Prostate gland (tissue), 2 donors: ENCODE measurements at regions not wholly inside any gene's neighbourhood (a gene's known extent, or its start where the extent isn't known, plus 50 kb on each side); places are given as distances from the start of the nearest gene placed in this dataset.

Source experiments
- DNase-seq: peaks from one replicate; pipeline ENCODE4 v3.0.0-alpha.2; 2019; ENCODE audit warnings: low spot score
- H3K27ac ChIP-seq, 2 donors: fragments of 200-600 bp; sonication (generic); 2 replicates each; pipeline ENCODE4 v1.5.1; 2017 to 2019
- H3K27me3 ChIP-seq: fragments of 200-600 bp; sonication (generic); replicated peaks from 2 replicates; pipeline ENCODE4 v1.5.1; 2019; ENCODE audit not compliant: insufficient read depth
- H3K36me3 ChIP-seq, 2 donors: fragments of 200-600 bp; sonication (generic); 1 replicate in 1 of 2; 2 replicates in 1 of 2; pipeline versions ENCODE4 v1.5.1 to v1.8.1; 2017 to 2019
- H3K4me1 ChIP-seq: fragments of 200-600 bp; sonication (generic); replicated peaks from 2 replicates; pipeline ENCODE4 v1.5.1; 2019
- H3K4me3 ChIP-seq, 2 donors: fragments of 200-600 bp; sonication (generic); 2 replicates each; pipeline ENCODE4 v1.5.1; 2017 to 2019
- H3K9me3 ChIP-seq: fragments of 200-600 bp; sonication (generic); 2 replicates; pipeline ENCODE4 v1.5.1; 2017
- POLR2A ChIP-seq: fragments of 450-650 bp; IDR thresholded peaks from one replicate; pipeline ENCODE4 v1.6.1; 2016; ENCODE audit warnings: antibody characterized with exemption, mild to moderate bottlenecking
- POLR2AphosphoS5 ChIP-seq: sonication (generic); formaldehyde crosslinking; IDR thresholded peaks from one replicate; pipeline ENCODE4 v1.6.1; 2017; ENCODE audit warnings: antibody characterized with exemption
- WGBS: methylation state at CpG from one replicate; pipeline ENCODE4 v1.1.5; 2018; 5-methylcytosine and 5-hydroxymethylcytosine counted together
- intact Hi-C: fragments of 100-400 bp; cut with DNase I; formaldehyde crosslinking; loops from one replicate; pipeline ENCODE4 v1.14.2; 2022
- small RNA-seq, 2 donors: library from RNA; depleted of rRNA; stranded (forward); fragments of <200 nt; gene quantifications; one replicate each; pipeline ENCODE3, GENCODE V24; 2016
- TF ChIP-seq, protein P1 (sequence below), 4 experiments: fragments of 200-600 bp in 2 of 4; fragments of 450-650 bp in 2 of 4; sonication (generic) in 2 of 4; IDR thresholded peaks; 1 replicate in 3 of 4; 2 replicates in 1 of 4; pipeline ENCODE4 v1.5.1; 2016 to 2019; ENCODE audit warnings: antibody characterized with exemption in 4 of 4, mild to moderate bottlenecking in 2 of 4, moderate library complexity in 2 of 4

DNA sequence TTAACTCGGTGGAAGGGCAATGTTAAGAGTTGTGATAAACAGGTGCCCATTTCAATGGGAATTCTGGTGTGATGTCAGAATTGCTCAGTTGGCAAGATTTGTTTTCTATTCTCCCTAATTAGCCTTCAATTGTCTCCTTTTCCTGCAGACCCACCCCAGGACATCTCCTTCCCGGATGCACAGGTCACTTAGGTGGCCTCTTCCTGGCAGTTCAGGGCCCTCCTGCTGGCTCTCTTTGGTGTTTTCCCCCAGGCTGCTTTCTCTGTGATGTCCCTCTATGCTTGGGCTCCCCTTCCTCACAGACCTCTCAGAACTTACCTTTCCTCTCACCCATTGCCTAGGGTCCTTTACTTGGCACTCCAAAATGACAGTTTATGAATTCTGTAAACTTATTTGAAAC lies 126.3 kb downstream of the GPAT3 start:
- WGBS = 65% methylated on average over 2 of the region's 2 CpGs
- TF ChIP-seq, protein P1, sequence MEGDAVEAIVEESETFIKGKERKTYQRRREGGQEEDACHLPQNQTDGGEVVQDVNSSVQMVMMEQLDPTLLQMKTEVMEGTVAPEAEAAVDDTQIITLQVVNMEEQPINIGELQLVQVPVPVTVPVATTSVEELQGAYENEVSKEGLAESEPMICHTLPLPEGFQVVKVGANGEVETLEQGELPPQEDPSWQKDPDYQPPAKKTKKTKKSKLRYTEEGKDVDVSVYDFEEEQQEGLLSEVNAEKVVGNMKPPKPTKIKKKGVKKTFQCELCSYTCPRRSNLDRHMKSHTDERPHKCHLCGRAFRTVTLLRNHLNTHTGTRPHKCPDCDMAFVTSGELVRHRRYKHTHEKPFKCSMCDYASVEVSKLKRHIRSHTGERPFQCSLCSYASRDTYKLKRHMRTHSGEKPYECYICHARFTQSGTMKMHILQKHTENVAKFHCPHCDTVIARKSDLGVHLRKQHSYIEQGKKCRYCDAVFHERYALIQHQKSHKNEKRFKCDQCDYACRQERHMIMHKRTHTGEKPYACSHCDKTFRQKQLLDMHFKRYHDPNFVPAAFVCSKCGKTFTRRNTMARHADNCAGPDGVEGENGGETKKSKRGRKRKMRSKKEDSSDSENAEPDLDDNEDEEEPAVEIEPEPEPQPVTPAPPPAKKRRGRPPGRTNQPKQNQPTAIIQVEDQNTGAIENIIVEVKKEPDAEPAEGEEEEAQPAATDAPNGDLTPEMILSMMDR (IDR thresholded peaks at IDR 0.05) = no peak
- TF ChIP-seq POLR2AphosphoS5 (no peak), POLR2A (no peak)

DNA sequence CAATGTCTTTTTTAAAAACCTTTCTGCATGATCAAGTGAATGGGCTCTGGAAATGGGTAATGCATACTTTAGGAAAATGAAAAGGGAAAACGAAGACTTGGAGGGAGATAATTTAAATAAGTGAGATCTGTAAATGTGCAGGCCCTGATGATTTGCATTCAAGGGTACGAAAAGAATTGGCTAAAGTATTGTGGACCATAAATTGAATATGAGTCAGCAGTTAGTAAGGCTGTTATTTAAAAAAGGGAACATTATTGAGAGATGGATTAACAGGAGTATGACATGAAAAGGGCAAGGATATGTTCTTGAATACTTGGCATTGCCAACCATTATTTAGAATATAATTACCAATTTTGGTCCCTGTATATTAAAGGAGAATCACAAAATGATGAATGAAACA lies 125.5 kb downstream of the GPAT3 start:
- Histone ChIP-seq H3K4me3 (no peak overlapping the region), H3K27me3 (no peaks in the 10 kb centered on the region), H3K4me1 (no peaks in the 10 kb centered on the region), H3K9me3 (no peaks in the 10 kb centered on the region), H3K36me3 (no peaks in the 10 kb centered on the region), H3K27ac (no peak overlapping the region)
- TF ChIP-seq POLR2AphosphoS5 = no peak
- no peak for TF ChIP-seq POLR2A
- intact Hi-C loops = no loop called here
- 73% methylated on average over 2 of the region's 2 CpGs for WGBS
- no peak for DNase-seq

More for the DNA sequence above, 126.3 kb downstream of the GPAT3 start:
- intact Hi-C loops = no loop called here
- no peak overlapping the region for H3K27ac ChIP-seq
- H3K4me3 ChIP-seq = no peak overlapping the region
- no peaks in the 10 kb centered on the region for H3K4me1 ChIP-seq
- no peak for DNase-seq
- H3K36me3 ChIP-seq = no peaks in the 10 kb centered on the region
- H3K9me3 ChIP-seq = no peaks in the 10 kb centered on the region
- H3K27me3 ChIP-seq = no peaks in the 10 kb centered on the region

DNA sequence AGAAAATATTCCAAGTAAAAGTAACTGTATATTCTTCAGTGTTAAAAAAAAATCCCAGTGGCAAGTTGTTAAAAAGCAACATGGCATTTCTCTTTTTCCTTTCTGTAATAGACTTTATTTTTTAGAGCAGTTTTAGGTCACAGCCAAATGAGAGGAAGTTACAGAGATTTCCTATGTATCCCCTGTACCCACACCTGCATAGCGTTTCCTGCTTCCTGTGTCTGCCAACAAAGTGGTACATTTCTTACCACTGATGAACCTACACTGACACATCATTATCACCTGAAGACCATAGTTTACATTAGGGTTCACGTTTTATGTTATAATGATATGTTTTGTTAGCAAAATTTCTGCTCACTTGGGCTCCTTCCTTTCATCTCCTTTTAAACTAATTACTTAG lies 124.7 kb downstream of the GPAT3 start:
- no peaks in the 10 kb centered on the region for H3K36me3 ChIP-seq
- WGBS = 25% methylated on average over 2 of the region's 2 CpGs
- H3K4me3 ChIP-seq = no peak overlapping the region
- intact Hi-C loops = no loop called here
- H3K4me1 ChIP-seq = no peaks in the 10 kb centered on the region
- no peaks in the 10 kb centered on the region for H3K27me3 ChIP-seq
- TF ChIP-seq POLR2A = no peak
- no peak for TF ChIP-seq POLR2AphosphoS5
- TF ChIP-seq, protein P1 (IDR thresholded peaks at IDR 0.05) = no peak
- DNase-seq = no peak
- no peak overlapping the region for H3K27ac ChIP-seq
- H3K9me3 ChIP-seq = no peaks in the 10 kb centered on the region

DNA sequence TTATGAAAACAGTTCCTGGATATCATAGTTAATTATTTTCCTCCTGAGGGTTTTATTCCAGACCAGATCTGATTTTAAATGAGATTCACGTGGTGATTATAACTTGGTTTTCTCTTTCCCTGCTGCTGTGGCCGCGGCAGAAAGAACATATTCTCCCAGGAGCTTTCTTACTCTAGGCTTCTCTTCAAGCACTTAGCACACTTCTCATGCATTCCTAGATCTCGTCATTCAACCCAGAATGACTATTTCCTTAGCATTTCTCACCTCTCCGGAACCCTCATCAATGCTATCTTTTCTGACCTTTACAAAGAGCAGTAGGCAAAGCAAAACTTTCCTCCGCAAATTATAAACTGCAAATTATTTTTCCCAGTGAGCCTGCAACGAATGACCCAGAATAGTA lies 122.9 kb downstream of the GPAT3 start:
- Histone ChIP-seq H3K4me1 (no peaks in the 10 kb centered on the region), H3K9me3 (no peaks in the 10 kb centered on the region), H3K27ac (no peak overlapping the region), H3K36me3 (no peaks in the 10 kb centered on the region), H3K27me3 (no peaks in the 10 kb centered on the region), H3K4me3 (no peak overlapping the region)
- DNase-seq = no peak
- 53% methylated on average over 7 of the region's 7 CpGs for WGBS
- intact Hi-C loops = no loop called here
- TF ChIP-seq POLR2A (no peak), POLR2AphosphoS5 (no peak)
- TF ChIP-seq, protein P1 (IDR thresholded peaks at IDR 0.05) = no peak

DNA sequence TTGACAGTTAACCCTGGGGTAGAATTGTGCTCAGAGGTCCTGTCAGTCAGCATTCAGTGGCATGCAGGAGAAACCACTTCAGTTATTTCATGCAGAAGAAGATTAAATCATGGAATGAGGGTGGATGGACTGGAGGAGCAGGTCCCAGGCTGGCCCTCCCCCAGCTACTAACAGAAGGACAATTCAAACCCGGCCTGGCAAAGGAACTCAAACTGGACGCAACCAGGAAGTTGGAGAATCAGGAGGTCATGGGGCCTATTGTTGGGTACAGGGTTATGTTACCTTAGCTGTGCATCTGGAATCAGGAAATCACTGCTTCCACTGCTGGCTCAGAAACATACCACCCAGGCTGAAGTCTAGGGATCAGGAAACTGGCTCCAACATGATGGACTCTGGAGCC lies 121.4 kb downstream of the GPAT3 start:
- no peak for TF ChIP-seq POLR2AphosphoS5
- TF ChIP-seq, protein P1 (IDR thresholded peaks at IDR 0.05) = no peak
- TF ChIP-seq POLR2A = no peak
- Histone ChIP-seq H3K36me3 (no peaks in the 10 kb centered on the region), H3K4me1 (no peaks in the 10 kb centered on the region), H3K9me3 (no peaks in the 10 kb centered on the region), H3K4me3 (no peak overlapping the region), H3K27me3 (no peaks in the 10 kb centered on the region), H3K27ac (no peak overlapping the region)
- no peak for DNase-seq
- WGBS = 20% methylated on average over 2 of the region's 2 CpGs
- intact Hi-C loops = no loop called here

Small RNAs in the stretch of these regions (small RNA-seq; reads per million reads assigned to genes)
- 0 reads per million in 2 donors for gene RNU6-774P
